ENCODE measurements at regions not wholly inside any gene's neighbourhood (a gene's known extent, or its start where the extent isn't known, plus 50 kb on each side); places are given as distances from the start of the nearest gene placed in this dataset.
"Not testable (repeated sequence)": the region's sequence is repeated elsewhere in the genome, so short reads cannot be mapped to it uniquely, and the experiment has no call there.

GRCh38 chr12:97711392-97711791 is 248.8 kb downstream of the RMST start:
- no peak for FAIRE-seq
- DNase-seq (ENCODE audit: insufficient read length, low spot score): no peak

- FAIRE-seq (no peak), DNase-seq (ENCODE audit: insufficient read length, low spot score) (no peak)
These were observed 250.7 kb downstream of the RMST start for GRCh38 chr12:97713270-97713669.

GRCh38 chr12:97714107-97714563 is 251.5 kb downstream of the RMST start:
- FAIRE-seq (no peak), DNase-seq (ENCODE audit: insufficient read length, low spot score) (no peak)

- FAIRE-seq (no peak), DNase-seq (ENCODE audit: insufficient read length, low spot score) (no peak)
These were observed 253.8 kb downstream of the RMST start for GRCh38 chr12:97716356-97716755.

- not testable (repeated sequence) for FAIRE-seq; DNase-seq (ENCODE audit: insufficient read length, low spot score)
These were observed 261.2 kb downstream of the RMST start for GRCh38 chr12:97723801-97724200.

- DNase-seq (ENCODE audit: insufficient read length, low spot score) (no peak), FAIRE-seq (no peak)
These were observed 282.9 kb downstream of the RMST start for GRCh38 chr12:97745406-97746101.

GRCh38 chr12:97748298-97748697 is 285.7 kb downstream of the RMST start:
- no peak for DNase-seq (ENCODE audit: insufficient read length, low spot score)
- no peak for FAIRE-seq

GRCh38 chr12:97751704-97752103 is 289.1 kb downstream of the RMST start:
- DNase-seq (ENCODE audit: insufficient read length, low spot score): no peak
- no peak for FAIRE-seq

GRCh38 chr12:97752129-97752528 is 289.5 kb downstream of the RMST start:
- FAIRE-seq (no peak), DNase-seq (ENCODE audit: insufficient read length, low spot score) (no peak)

GRCh38 chr12:97753332-97753731 is 290.7 kb downstream of the RMST start:
- FAIRE-seq (no peak), DNase-seq (ENCODE audit: insufficient read length, low spot score) (no peak)

GRCh38 chr12:97754306-97754705 is 291.7 kb downstream of the RMST start:
- DNase-seq (ENCODE audit: insufficient read length, low spot score) (no peak), FAIRE-seq (no peak)

- DNase-seq (ENCODE audit: insufficient read length, low spot score) (no peak), FAIRE-seq (no peak)
These were observed 293.6 kb downstream of the RMST start for GRCh38 chr12:97756066-97756666.

GRCh38 chr12:97756741-97757140 is 294.1 kb downstream of the RMST start:
- DNase-seq (ENCODE audit: insufficient read length, low spot score) (no peak), FAIRE-seq (no peak)

GRCh38 chr12:97757481-97758193 is 295.0 kb downstream of the RMST start:
- FAIRE-seq: no peak
- no peak for DNase-seq (ENCODE audit: insufficient read length, low spot score)

- no peak for DNase-seq (ENCODE audit: insufficient read length, low spot score)
- no peak for FAIRE-seq
These were observed 295.5 kb downstream of the RMST start for GRCh38 chr12:97758194-97758501.

- FAIRE-seq: no peak
- no peak for DNase-seq (ENCODE audit: insufficient read length, low spot score)
These were observed 296.0 kb downstream of the RMST start for GRCh38 chr12:97758586-97758985.

- no peak for DNase-seq (ENCODE audit: insufficient read length, low spot score)
- FAIRE-seq: no peak
These were observed 298.0 kb downstream of the RMST start for GRCh38 chr12:97760601-97761000.

GRCh38 chr12:97763113-97763512 is 300.5 kb downstream of the RMST start:
- DNase-seq (ENCODE audit: insufficient read length, low spot score): no peak
- no peak for FAIRE-seq

GRCh38 chr12:97764700-97765099 is 302.1 kb downstream of the RMST start:
- FAIRE-seq (no peak), DNase-seq (ENCODE audit: insufficient read length, low spot score) (no peak)

GRCh38 chr12:97767347-97767746 is 304.7 kb downstream of the RMST start:
- no peak for FAIRE-seq
- DNase-seq (ENCODE audit: insufficient read length, low spot score): no peak

GRCh38 chr12:97778111-97778510 is 315.5 kb downstream of the RMST start:
- FAIRE-seq (no peak), DNase-seq (ENCODE audit: insufficient read length, low spot score) (no peak)

GRCh38 chr12:97781342-97781741 is 318.7 kb downstream of the RMST start:
- FAIRE-seq (no peak), DNase-seq (ENCODE audit: insufficient read length, low spot score) (no peak)

Data from GM19239 (cell line).